Endothelial cell of umbilical vein (primary cell): ENCODE measurements at regions not wholly inside any gene's neighbourhood (a gene's known extent, or its start where the extent isn't known, plus 50 kb on each side); places are given as distances from the start of the nearest gene placed in this dataset.
A peak's percentile ranks its signal among the peaks of the same experiment; 100 is the strongest.

Experiments used
- BruUV-seq: library from RNA; stranded (reverse); fragments of 400-500 nt; replicated peaks from 2 replicates; lab custom pipeline; 2021; lab: Mats Ljungman, UMichigan
- CTCF ChIA-PET: fragments of 300-600, 350-600 bp; sonication (Branson Sonifier 250); formaldehyde crosslinking; loops from one replicate; lab custom pipeline; 2021; ENCODE audit warnings: antibody characterized with exemption, inconsistent platforms; lab: Charles Lee
- POLR2A ChIA-PET: fragments of 300-600, 350-600 bp; sonication (Branson Sonifier 250); formaldehyde crosslinking; loops from one replicate; lab custom pipeline; 2021; ENCODE audit warnings: antibody characterized with exemption, inconsistent platforms; lab: Charles Lee
- DNase-seq: peaks from one replicate; pipeline ENCODE4 v3.0.0-alpha.2; 2011; ENCODE audit warnings: low read depth, low spot score
- FAIRE-seq: peaks from 2 replicates; lab custom pipeline; 2011; peaks lifted over from hg19 to GRCh38; lab: Jason Lieb, UNC
- H2AFZ ChIP-seq: 2 replicates; pipeline ENCODE4 v1.6.0; 2012; ENCODE audit warnings: low read depth, low read length, control low read depth, inconsistent platforms
- H3K27ac ChIP-seq: 2 replicates; pipeline ENCODE4 v1.5.1; 2011; ENCODE audit warnings: low read depth, mild to moderate bottlenecking, control low read depth, low read length, moderate library complexity; ENCODE audit not compliant: insufficient read depth
- H3K27me3 ChIP-seq, 2 experiments: 2 replicates each; pipeline versions ENCODE4 v1.6.0 to v1.6.1; 2011; ENCODE audit warnings: low read length in 2 of 2, mixed read lengths in 1 of 2; ENCODE audit not compliant: control insufficient read depth in 2 of 2, insufficient read depth in 2 of 2
- H3K36me3 ChIP-seq, 2 experiments: 2 replicates in 1 of 2; 3 replicates in 1 of 2; pipeline ENCODE4 v1.5.1; 2011; ENCODE audit warnings: low read length in 2 of 2, mild to moderate bottlenecking in 1 of 2, moderate library complexity in 1 of 2; ENCODE audit not compliant: control insufficient read depth in 2 of 2, insufficient read depth in 2 of 2; ENCODE audit errors: extremely low read depth in 1 of 2
- H3K4me1 ChIP-seq: 3 replicates; pipeline ENCODE4 v1.5.1; 2011; ENCODE audit warnings: mild to moderate bottlenecking, low read length; ENCODE audit not compliant: control insufficient read depth, insufficient read depth; ENCODE audit errors: extremely low read depth
- H3K4me2 ChIP-seq: 2 replicates; pipeline ENCODE4 v1.6.1; 2011; ENCODE audit warnings: low read length, control low read depth, mixed read lengths; ENCODE audit not compliant: insufficient read depth
- H3K4me3 ChIP-seq, 3 experiments: fragments of 200-600 bp in 1 of 3; sonication (generic), shearing (Covaris generic) in 1 of 3; replicated peaks in 1 of 3; 2 replicates each; pipeline ENCODE4 v1.5.1; 2011 to 2016; ENCODE audit warnings: control low read depth in 3 of 3, low read length in 3 of 3, mild to moderate bottlenecking in 2 of 3, inconsistent platforms in 1 of 3, low read depth in 1 of 3, moderate library complexity in 1 of 3; ENCODE audit not compliant: insufficient read depth in 1 of 3
- H3K79me2 ChIP-seq: 2 replicates; pipeline ENCODE4 v1.6.0; 2012; ENCODE audit warnings: low read length, inconsistent platforms; ENCODE audit not compliant: control insufficient read depth, insufficient read depth
- H3K9ac ChIP-seq: replicated peaks from 2 replicates; pipeline ENCODE3; 2011; ENCODE audit warnings: low read length, control low read depth; ENCODE audit not compliant: insufficient read depth; ENCODE audit errors: extremely low read depth
- H3K9me1 ChIP-seq: replicated peaks from 3 replicates; pipeline ENCODE4 v1.6.0; 2011; ENCODE audit warnings: mild to moderate bottlenecking, low read length; ENCODE audit not compliant: control insufficient read depth, insufficient read depth; ENCODE audit errors: extremely low read depth
- H3K9me3 ChIP-seq: replicated peaks from 2 replicates; pipeline ENCODE4 v1.5.1; 2012; ENCODE audit warnings: low read length, inconsistent platforms; ENCODE audit not compliant: control insufficient read depth, insufficient read depth
- H4K20me1 ChIP-seq: replicated peaks from 2 replicates; pipeline ENCODE3; 2011; ENCODE audit warnings: mild to moderate bottlenecking, low read length; ENCODE audit not compliant: control insufficient read depth, insufficient read depth; ENCODE audit errors: extremely low read depth
- EZH2 ChIP-seq: IDR thresholded peaks from 2 replicates; pipeline ENCODE4 v1.6.1; 2012; ENCODE audit warnings: borderline replicate concordance, low read depth, mild to moderate bottlenecking, moderate library complexity, low read length, inconsistent platforms; ENCODE audit not compliant: severe bottlenecking
- FOS ChIP-seq: IDR thresholded peaks from 2 replicates; pipeline ENCODE4 v1.6.1; 2011; ENCODE audit warnings: mild to moderate bottlenecking, low read length, moderate library complexity, borderline replicate concordance; ENCODE audit not compliant: insufficient read depth
- GATA2 ChIP-seq: IDR thresholded peaks from 2 replicates; pipeline ENCODE4 v1.7.0; 2011; ENCODE audit warnings: low read depth, mild to moderate bottlenecking, moderate library complexity, mixed read lengths, low read length; ENCODE audit not compliant: insufficient read length, insufficient read depth
- JUN ChIP-seq: IDR thresholded peaks from 2 replicates; pipeline ENCODE4 v1.6.1; 2011; ENCODE audit warnings: borderline replicate concordance, low read depth; ENCODE audit not compliant: insufficient read length, insufficient read depth
- MYC ChIP-seq: IDR thresholded peaks from one replicate; pipeline ENCODE4 v1.6.1; 2011; ENCODE audit warnings: mild to moderate bottlenecking, low read depth, low read length
- POLR2A ChIP-seq: IDR thresholded peaks from 2 replicates; pipeline ENCODE4 v1.6.1; 2012; ENCODE audit warnings: low read depth, mild to moderate bottlenecking, control low read depth, low read length
- POLR2AphosphoS5 ChIP-seq: IDR thresholded peaks from 2 replicates; pipeline ENCODE4 v1.6.1; 2012; ENCODE audit warnings: low read depth, mild to moderate bottlenecking, control low read depth, low read length, moderate library complexity; ENCODE audit not compliant: insufficient read depth
- dilution Hi-C: fragments of 300-500 bp; cut with MboI; formaldehyde crosslinking; loops from one replicate; pipeline ENCODE4 v1.15.0; 2019; ENCODE audit warnings: low sequenced_read_pairs; ENCODE audit not compliant: extremely low pct_ligation_motif_present
- intact Hi-C: fragments of 100-400 bp; cut with micrococcal nuclease; formaldehyde crosslinking; loops from one replicate; pipeline ENCODE4 v1.10.0; 2022
- TF ChIP-seq, protein P1 (sequence below), 2 donors: IDR thresholded peaks; 1 replicate in 1 of 2; 2 replicates in 1 of 2; pipeline ENCODE4 v1.5.1; 2011; ENCODE audit warnings: low read length in 2 of 2, mild to moderate bottlenecking in 2 of 2, moderate library complexity in 2 of 2, control low read depth in 1 of 2, inconsistent platforms in 1 of 2, low read depth in 1 of 2; ENCODE audit not compliant: insufficient read depth in 1 of 2; ENCODE audit errors: extremely low read depth in 1 of 2

DNA sequence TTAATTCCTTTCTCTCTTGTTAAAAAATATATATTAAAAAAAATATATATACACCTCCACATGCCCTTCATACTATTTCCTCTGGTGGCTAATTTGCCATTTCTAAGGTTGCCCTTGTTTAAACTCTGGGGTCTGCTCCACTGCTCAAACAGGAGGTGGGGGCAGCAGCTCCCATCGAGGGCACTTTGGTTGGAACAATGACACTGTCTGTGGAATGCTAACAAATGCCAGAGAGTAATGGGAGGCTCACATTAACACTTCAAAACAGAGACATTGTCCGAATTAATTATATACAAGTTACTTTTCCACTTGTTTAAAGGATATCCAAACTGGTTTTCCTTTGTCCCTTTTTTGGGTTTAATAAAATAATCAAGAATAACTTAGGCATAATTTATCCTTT, 58.8 kb upstream of the CD302 start:
- Histone ChIP-seq H3K79me2 (no peaks in the 10 kb centered on the region), H3K9ac (no peak overlapping the region), H3K9me3 (no peaks in the 10 kb centered on the region), H3K4me1 (no peaks in the 10 kb centered on the region), H4K20me1 (no peaks in the 10 kb centered on the region), H3K36me3 (no peaks in the 10 kb centered on the region), H3K4me3 (no peak overlapping the region), H3K4me2 (no peak overlapping the region), H2AFZ (no peak overlapping the region), H3K27me3 (no peaks in the 10 kb centered on the region), H3K9me1 (no peaks in the 10 kb centered on the region), H3K27ac (no peak overlapping the region)
- DNase-seq (no peak), FAIRE-seq (no peak)
- ChIA-PET POLR2A (no interaction called here), CTCF (no interaction called here)
- dilution Hi-C loops (no loop called here), intact Hi-C loops (no loop called here)
- BruUV-seq, result no TSS peak
- TF ChIP-seq POLR2A (no peak), JUN (no peak), EZH2 (no peak)

DNA sequence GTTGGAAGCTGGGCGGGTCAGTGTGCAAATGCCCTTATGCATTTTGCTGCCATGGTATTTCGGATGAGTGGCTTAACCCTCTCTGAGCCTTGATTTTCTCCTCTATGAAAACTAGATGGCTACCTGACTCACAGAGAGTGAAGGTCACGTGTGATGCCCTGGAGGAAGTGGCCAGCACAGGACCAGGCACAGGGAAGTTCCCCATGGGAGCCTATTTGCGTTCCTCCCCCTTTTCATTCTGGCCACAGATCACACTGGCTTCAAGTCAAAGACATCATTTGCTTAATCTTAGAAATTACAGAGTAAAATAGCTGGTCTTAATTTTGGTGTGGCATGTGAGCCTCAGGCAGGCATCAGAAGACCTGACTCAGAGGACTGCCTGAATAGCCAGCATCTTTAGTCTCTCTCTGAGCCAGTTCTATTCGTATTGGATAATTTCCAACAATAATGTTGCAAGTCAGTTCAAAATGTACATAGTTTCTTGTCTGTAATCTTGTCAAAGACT, 57.6 kb upstream of the CD302 start:
- CTCF ChIA-PET, result interaction anchor here (0.9 to 1.2 kb wide), 2 partner anchors 23 to 65 kb away, joined by 3 to 4 read pairs; no protein-coding TSS in a partner anchor
- Histone ChIP-seq H3K9ac (no peak overlapping the region), H3K36me3 (no peaks in the 10 kb centered on the region), H3K4me3 (no peak overlapping the region), H4K20me1 (no peaks in the 10 kb centered on the region), H3K27me3 (no peaks in the 10 kb centered on the region), H3K4me1 (no peaks in the 10 kb centered on the region), H3K27ac (no peak overlapping the region), H3K4me2 (no peak overlapping the region), H3K9me1 (no peaks in the 10 kb centered on the region), H3K9me3 (no peaks in the 10 kb centered on the region), H2AFZ (no peak overlapping the region), H3K79me2 (no peaks in the 10 kb centered on the region)
- POLR2A ChIA-PET, result no interaction called here
- no peak for TF ChIP-seq JUN
- no peak for TF ChIP-seq POLR2AphosphoS5
- TF ChIP-seq POLR2A, result no peak
- no peak for TF ChIP-seq FOS
- TF ChIP-seq MYC, result no peak
- TF ChIP-seq GATA2, result no peak
- TF ChIP-seq, protein P1, sequence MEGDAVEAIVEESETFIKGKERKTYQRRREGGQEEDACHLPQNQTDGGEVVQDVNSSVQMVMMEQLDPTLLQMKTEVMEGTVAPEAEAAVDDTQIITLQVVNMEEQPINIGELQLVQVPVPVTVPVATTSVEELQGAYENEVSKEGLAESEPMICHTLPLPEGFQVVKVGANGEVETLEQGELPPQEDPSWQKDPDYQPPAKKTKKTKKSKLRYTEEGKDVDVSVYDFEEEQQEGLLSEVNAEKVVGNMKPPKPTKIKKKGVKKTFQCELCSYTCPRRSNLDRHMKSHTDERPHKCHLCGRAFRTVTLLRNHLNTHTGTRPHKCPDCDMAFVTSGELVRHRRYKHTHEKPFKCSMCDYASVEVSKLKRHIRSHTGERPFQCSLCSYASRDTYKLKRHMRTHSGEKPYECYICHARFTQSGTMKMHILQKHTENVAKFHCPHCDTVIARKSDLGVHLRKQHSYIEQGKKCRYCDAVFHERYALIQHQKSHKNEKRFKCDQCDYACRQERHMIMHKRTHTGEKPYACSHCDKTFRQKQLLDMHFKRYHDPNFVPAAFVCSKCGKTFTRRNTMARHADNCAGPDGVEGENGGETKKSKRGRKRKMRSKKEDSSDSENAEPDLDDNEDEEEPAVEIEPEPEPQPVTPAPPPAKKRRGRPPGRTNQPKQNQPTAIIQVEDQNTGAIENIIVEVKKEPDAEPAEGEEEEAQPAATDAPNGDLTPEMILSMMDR (IDR thresholded peaks at IDR 0.05; ENCODE audit: extremely low read depth in 1 of 2, insufficient read depth in 1 of 2, low read depth in 1 of 2, low read length in 2 of 2), result no peak
- dilution Hi-C loops, result no loop called here
- intact Hi-C loops, result no loop called here
- no TSS peak for BruUV-seq
- peak; percentile 15 for DNase-seq
- no peak for FAIRE-seq
